GM18526 (cell line): ENCODE measurements at regions not wholly inside any gene's neighbourhood (a gene's known extent, or its start where the extent isn't known, plus 50 kb on each side); places are given as distances from the start of the nearest gene placed in this dataset.

Experiments used
- POLR2A ChIP-seq: IDR thresholded peaks from 3 replicates; pipeline ENCODE4 v1.6.1; 2011; ENCODE audit not compliant: insufficient read length; ENCODE audit errors: extremely low read depth

DNA sequence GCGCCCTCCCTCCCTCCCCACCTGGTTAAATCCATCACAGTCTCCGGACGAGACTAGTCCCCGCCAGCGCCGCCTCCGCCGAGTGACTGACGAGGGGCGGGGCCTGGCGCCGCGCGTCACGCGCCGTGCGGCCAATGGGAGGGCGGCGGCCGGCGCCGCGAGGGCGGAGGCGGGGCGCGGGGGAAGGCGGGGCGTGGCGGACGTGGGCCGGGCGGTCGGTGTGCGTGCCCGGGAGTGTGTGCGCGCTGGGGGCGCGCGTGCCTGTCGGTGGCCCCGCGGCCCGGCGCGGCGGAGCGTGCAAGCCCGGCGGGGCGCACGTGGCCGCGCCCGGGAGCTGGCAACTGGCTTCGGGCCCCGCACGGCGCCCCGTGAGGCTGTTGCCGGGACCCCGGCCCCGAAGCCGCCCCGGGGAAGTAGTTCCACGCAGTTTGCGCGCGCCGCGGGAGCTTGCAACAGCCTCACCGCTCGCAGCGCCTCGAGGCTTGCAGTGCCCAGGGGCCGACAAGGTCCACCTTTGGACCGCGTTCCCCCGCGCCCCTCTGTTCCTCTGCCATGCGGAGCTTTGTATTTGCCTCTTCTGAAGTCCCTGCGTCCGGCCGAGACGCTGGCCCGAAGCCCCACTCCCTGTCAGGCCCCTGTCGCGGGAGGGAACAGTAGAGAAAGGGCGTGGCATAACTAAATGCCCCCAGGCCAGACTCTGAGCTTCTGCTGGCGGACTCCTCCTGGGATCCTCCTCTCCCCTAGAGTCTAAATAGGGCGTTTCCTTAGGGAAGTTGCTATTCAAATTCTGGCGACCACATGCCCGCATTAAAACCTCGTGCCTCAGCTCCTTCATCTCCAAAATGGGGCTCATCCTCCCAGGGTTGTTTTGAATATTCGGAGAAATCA, 400.9 kb downstream of the SHQ1 start:
- TF ChIP-seq POLR2A: no peak

DNA sequence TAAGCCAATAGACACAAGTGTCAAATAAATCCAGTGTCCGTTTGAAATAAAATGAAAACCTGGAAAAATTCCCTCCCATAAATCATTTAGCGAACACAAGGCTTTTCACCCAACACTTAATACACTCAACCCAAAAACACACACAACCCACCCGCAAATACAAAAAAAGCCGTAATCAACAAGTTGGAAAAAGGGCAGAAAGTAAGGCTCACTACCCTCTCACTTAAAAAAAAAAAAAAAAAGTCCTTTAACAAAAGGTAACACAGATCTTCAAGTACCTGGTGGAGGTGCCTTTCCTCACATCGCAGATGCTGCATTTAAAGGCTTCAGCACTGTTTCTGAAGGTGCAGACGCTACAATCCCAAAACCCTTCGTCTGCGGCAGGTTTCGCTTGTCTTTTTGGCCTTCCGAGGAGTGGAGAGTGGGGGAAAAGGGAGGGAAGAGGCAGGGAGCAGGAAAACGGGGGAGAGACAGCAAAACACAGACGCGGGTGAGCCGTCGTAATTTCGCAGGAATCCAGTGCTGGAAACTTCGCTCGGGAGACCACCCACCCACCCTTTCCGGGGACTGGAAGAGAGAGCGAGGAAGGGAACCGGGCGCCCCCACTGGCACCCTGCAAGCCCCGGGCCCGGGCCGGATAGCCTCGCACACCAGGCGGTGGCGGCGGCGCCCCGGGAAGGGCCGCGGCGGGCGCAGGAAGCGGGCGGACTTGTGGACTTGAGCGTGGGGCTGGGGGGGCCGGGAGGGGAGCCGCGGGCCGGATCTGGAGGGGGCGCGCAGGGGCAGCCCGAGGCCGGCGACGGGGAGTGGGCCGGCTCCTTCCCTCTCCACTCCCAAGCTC, 401.8 kb downstream of the SHQ1 start, which contains the start of gene RYBP:
Gene RYBP (minus strand): TSS at position 404 of the 841 bp plus-strand sequence.
- no peak for TF ChIP-seq POLR2A

DNA sequence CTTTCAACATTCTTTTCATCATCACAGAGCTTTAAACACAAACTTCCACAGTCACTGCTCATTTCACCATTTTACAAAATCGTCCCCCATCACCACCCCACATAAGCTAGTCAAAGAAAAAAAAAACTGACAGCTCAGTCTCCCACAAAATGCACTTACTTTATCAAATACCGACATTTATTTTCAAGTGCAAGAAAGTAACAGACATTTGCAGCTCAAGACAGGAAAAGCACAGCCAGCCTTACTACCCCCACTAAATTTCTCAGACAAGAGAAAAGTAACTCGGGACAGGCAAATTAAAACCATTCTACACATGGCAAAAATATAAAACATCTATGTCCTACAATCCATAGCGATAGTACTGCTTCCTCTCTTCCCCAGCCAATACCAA, 402.4 kb downstream of the SHQ1 start:
- no peak for TF ChIP-seq POLR2A

DNA sequence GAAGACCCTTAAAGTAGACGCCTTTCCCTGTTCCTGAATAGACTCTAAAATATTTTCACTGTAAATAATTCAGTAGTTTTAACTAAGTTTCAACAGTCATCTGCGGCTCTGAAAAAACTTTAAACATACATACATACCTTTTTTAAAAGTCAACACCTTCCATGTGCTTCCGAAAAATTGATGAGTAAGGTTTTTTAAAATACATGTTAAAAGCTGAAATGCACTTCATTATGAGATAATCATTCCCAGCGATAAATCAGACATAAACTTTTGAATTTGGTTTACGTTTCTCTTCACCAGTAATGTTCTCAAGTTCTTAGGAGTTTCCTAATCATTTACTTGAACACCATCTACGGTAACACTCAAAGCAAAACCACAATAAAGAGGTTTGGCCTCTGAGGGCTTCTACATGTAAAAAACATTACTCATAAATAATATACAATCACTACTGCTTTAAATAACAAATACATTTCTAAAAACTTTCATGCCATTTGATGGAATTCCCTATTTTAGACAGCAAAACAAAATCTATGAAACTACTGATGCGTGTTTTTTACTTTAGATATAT, 403.5 kb downstream of the SHQ1 start:
- TF ChIP-seq POLR2A: no peak

DNA sequence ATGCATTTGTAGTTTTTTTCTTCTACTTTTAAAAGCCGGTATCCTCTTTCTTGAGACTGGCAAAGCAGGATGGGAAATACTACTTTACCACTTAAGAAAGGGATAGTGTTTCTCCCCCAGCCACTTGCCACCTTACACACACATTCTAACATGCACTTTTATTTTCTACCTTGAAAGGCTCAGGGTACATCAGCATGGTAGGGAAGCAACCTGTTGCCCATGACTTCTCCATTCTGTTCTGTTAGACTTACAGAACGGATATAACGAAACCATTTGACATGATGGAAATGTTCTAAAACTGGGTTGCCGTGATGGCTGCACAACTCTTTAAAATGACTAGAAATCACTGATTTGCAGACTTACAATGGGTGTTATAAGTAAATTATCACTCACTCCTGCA, 405.5 kb downstream of the SHQ1 start:
- no peak for TF ChIP-seq POLR2A

DNA sequence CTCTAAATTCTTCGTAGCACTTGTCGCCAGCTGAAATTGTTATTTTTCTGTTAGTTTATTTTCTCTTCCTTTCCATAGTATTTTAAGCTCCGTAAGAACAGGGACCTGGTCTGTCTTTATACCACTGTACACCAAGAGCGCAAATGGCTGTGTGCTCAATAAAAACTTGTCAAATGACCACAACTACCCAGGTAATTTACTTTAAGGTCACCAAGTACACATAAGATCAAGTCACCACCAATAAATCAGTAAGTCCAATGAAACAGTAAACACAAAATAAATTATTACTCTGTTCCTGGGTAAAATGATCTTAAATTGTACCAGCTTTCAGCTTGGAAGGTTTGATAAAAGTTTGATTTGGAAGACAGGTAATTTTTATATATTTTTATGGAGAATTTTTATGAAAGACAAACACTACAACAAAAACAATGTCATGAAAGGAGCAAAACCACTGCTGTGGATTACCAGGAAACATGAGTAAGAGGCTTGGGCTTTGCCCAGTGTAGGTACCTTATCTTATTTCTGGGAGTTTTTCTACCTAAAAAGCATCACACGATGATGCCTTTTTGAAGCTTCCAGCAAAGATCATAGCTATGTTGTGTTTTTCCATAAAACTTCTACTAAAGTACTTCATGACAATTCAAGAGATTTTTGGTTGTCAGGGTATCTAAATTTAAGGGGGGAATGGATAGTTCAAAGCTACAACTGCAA, 406.8 kb downstream of the SHQ1 start:
- TF ChIP-seq POLR2A: no peak

DNA sequence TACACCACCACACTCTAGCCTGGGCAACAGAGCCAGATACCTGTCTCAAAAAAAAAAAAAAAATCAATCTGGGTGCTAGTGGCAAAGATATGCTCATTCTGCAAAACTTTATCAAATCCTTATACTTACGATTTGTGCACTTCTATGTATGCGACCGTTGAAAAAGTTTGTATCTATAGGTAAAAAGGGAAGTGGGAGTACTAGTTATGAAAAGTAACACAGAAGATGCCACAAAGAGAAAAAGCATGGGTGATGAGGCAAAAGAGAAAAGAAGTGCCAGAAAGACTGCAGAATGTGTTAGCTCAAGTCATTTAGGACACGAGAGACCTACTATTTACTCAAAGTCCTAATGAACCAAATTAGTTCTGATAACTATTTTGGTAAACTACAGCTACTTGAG, 407.8 kb downstream of the SHQ1 start:
- TF ChIP-seq POLR2A: no peak

DNA sequence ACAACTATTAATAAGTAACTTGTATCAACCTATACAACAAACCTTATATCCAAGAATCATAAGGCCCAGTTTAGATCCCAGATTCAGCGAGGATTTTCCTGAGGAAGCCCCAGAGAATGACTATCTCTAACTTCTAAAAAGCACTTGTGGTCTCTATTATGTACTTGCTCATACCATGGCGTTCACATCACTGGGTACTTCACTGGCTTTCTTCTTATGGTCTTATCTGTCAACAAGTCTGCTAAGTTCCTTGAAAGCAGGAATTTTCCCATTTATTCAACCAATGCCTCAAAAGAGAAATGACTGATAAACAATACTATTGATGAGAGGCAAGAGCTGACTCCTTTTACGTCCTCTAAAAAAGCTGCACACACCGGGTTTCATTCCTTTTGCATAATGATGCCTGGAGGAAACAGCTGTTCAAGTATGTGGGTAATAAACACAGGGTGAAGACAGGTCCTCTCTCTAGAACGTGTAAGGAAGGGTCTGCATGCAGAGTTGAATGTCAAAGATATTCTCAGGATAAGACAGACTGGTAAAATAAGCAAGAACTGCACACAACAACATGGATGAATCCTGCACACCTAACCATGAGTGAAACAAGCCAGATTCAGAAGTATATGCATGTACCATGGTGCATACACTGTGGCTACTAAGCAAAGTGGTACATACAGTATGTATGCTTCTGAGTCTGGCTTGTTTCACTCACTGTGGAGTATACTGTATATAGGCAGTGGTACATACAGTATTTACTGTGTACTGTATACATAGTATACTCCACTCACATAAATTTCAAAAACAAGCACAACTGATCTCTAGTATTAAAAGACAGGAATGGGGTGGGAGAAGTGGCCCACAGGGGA, 408.7 kb downstream of the SHQ1 start:
- no peak for TF ChIP-seq POLR2A

DNA sequence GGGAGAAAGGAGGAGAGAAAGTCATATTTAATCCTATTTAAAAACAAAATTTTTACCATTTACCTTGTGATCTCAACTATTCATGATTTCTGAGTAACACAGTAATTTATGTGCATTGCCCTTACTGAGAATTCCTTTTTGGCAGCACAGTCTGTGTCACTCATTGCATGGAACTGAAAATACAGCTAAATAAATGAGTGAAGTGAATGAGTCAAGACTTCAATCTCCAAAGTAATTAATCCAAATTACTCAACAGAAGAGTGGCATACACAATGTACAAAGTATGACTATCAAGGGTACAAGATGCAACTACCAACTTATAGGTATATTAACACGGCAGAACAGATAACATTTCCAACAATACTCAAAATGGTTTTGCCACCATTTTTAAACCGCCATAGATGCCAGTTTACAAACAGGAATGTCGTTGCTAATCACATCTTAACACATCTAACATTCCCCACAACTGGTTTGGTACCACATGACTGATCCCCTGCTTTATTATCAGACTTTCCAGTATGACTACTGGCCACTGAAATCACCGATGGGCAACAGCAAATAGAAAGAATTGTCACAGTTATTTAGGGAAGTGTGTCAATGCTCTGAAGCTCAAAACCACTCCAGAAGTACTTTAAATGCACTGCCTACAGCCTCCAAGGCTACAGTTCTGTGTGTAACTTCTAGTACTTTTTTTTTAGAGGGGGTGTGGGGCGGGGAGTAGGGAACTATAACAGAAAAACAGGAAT, 410.4 kb downstream of the SHQ1 start:
- no peak for TF ChIP-seq POLR2A

DNA sequence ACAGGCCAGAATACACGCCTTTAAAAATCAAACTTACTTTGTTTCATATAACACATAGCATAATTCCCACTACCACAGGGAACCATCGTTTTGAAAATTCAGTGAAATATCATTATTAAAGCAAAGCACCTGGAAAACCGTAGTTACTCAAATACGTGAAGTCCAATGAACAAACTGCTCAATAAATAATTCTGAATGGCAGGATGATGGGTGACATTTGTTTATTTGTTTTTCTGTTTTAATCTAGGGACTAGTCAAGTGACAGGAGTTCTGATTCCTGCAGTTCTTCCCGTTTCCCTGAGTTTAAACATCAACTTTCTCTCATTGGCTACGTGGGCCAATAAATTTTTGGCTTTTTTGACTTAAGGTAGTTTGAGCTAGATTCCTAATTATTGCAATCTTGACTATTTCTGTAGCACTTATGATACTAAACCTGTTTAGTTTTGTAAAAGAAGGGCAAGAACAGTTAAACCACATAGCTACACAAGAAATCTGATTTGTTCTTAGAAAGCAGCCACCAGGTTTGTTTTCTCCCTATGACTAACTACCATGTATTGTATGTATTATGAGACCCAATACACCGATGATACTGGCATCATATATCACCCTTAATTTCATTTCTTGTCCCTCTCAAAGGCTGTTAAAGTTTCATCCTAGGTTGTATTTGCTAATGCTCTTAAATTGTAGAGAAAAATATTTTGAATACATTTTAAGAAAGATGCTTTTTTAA, 411.2 kb downstream of the SHQ1 start:
- TF ChIP-seq POLR2A: no peak

DNA sequence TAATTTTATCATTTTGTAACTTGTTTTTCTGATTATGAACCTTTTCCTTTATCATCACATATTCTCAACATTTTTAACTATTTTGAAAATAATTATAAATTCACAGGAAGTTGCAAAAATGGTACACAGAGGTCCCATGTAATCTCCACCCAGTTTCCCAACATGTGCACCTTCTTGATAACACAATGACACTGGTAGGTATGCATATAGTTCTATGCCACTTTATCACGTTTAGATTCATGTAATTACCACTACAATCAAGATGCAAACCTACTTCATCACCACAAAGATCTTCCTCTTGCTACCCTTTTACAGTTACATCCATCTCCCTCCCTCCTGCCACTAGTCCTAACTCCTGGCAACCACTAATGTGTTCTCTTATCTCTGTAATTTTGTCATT, 413.9 kb downstream of the SHQ1 start:
- TF ChIP-seq POLR2A: no peak

DNA sequence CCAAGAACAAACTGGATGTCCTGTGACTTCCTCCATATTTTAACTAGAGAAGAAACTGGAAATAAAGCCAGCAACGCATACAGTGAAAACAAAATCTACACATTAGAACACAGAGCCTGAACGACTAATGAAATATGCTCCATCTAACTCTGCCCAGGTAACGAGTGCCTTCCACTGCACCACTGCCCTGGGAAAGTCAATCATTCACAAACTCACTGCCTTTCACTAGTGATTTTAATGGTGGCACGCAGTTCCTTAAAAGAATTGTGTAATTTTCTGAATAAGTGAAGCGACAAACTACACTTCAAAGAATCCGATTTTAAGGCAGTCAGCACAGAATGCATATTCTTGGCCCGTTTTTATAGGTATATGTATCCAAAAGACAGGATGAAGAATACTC, 416.0 kb downstream of the SHQ1 start:
- no peak for TF ChIP-seq POLR2A
